HEK293 (cell line): ENCODE measurements at regions not wholly inside any gene's neighbourhood (a gene's known extent, or its start where the extent isn't known, plus 50 kb on each side); places are given as distances from the start of the nearest gene placed in this dataset.

ENCODE experiments used
- AEBP2 ChIP-seq: fragments of 450-650 bp; formaldehyde crosslinking; IDR thresholded peaks from 2 replicates; pipeline ENCODE4 v1.5.1; 2016; ENCODE audit warnings: missing biosample characterization, missing genetic modification characterization, borderline replicate concordance
- HIC1 ChIP-seq: fragments of 450-650 bp; formaldehyde crosslinking; IDR thresholded peaks from 2 replicates; pipeline ENCODE4 v1.5.1; 2016; ENCODE audit warnings: missing biosample characterization, missing genetic modification characterization
- OSR2 ChIP-seq: fragments of 450-650 bp; formaldehyde crosslinking; IDR thresholded peaks from 2 replicates; pipeline ENCODE4 v1.5.1; 2016; ENCODE audit warnings: missing biosample characterization, missing genetic modification characterization
- ZNF19 ChIP-seq: fragments of 450-650 bp; formaldehyde crosslinking; IDR thresholded peaks from 2 replicates; pipeline ENCODE4; 2016; ENCODE audit warnings: missing biosample characterization, missing genetic modification characterization, low read depth
- ZNF274 ChIP-seq, 2 experiments: fragments of 200-500 bp in 1 of 2; fragments of 450-650 bp in 1 of 2; sonication (Bioruptor generic) in 1 of 2; formaldehyde crosslinking in 1 of 2; IDR thresholded peaks; 2 replicates each; pipeline versions ENCODE4 v1.5.1 to v1.6.1; 2014 to 2016; ENCODE audit warnings: borderline replicate concordance in 1 of 2, inconsistent platforms in 1 of 2, low read length in 1 of 2, missing biosample characterization in 1 of 2, missing genetic modification characterization in 1 of 2
- ZNF341 ChIP-seq: fragments of 450-650 bp; formaldehyde crosslinking; IDR thresholded peaks from 2 replicates; pipeline ENCODE4; 2016; ENCODE audit warnings: low read depth, missing biosample characterization, missing genetic modification characterization
- TF ChIP-seq, protein P1 (sequence below): fragments of 450-650 bp; formaldehyde crosslinking; IDR thresholded peaks from 2 replicates; pipeline ENCODE4 v1.5.1; 2017; ENCODE audit warnings: missing biosample characterization, missing genetic modification characterization

DNA sequence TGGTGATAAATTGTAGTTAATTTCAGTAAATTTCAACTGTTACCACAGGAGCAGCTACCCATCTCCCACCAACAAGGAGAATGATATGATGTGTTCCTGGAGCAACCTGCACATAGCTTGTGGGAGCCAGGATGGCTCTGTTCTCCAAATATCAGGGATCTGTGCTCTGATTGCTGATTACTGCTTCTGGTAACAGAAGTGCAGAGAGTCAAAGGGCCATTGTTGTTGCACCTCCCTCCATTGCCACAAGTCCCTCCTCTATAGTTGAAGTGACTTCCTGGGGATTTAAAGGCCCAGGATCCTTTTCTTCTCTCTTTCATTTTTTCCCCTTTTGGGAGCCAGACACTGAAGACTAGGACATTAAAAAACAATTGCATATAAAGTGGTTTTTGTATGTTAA lies 51.6 kb upstream of the HPDL start (continued):
- no peak for TF ChIP-seq ZNF19 (tag by site-specific recombination)
- TF ChIP-seq ZNF341 (tag by site-specific recombination) = no peak
- no peak for TF ChIP-seq OSR2 (tag by site-specific recombination)
- TF ChIP-seq, protein P1, sequence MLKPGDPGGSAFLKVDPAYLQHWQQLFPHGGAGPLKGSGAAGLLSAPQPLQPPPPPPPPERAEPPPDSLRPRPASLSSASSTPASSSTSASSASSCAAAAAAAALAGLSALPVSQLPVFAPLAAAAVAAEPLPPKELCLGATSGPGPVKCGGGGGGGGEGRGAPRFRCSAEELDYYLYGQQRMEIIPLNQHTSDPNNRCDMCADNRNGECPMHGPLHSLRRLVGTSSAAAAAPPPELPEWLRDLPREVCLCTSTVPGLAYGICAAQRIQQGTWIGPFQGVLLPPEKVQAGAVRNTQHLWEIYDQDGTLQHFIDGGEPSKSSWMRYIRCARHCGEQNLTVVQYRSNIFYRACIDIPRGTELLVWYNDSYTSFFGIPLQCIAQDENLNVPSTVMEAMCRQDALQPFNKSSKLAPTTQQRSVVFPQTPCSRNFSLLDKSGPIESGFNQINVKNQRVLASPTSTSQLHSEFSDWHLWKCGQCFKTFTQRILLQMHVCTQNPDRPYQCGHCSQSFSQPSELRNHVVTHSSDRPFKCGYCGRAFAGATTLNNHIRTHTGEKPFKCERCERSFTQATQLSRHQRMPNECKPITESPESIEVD (tag by site-specific recombination) = no peak
- no peak for TF ChIP-seq ZNF274 (IDR thresholded peaks at IDR 0.05; ENCODE audit: low read length)
- no peak for TF ChIP-seq ZNF274 (tag by site-specific recombination; IDR thresholded peaks at IDR 0.05; ENCODE audit: borderline replicate concordance)
- no peak for TF ChIP-seq HIC1 (tag by site-specific recombination)
- no peak for TF ChIP-seq AEBP2
